Activated CD8-positive, alpha-beta T cell treated with anti-CD3 and anti-CD28 coated beads for 36 hours (primary cell): ENCODE measurements at regions not wholly inside any gene's neighbourhood (a gene's known extent, or its start where the extent isn't known, plus 50 kb on each side); places are given as distances from the start of the nearest gene placed in this dataset.

Source experiments
- ATAC-seq: fragments of 200-7000 bp; cut with Tn5 transposase; one replicate; pipeline ENCODE4 v1.10.0; 2021; ENCODE audit warnings: mild to moderate bottlenecking, moderate library complexity
- CTCF ChIA-PET: fragments of 350-600 bp; sonication (Branson Sonifier 250); formaldehyde crosslinking; loops from one replicate; lab custom pipeline; 2021; ENCODE audit warnings: antibody characterized with exemption; lab: Charles Lee
- POLR2A ChIA-PET: fragments of 350-600 bp; sonication (Branson Sonifier 250); formaldehyde crosslinking; loops from one replicate; lab custom pipeline; 2021; ENCODE audit warnings: antibody characterized with exemption; lab: Charles Lee
- DNase-seq: peaks from one replicate; pipeline ENCODE4 v3.0.0-alpha.2; 2020
- H3K27ac Mint-ChIP-seq: one replicate; pipeline ENCODE4 v1.8.0; 2021; ENCODE audit warnings: mild to moderate bottlenecking, mixed read lengths
- H3K27me3 Mint-ChIP-seq: one replicate; pipeline ENCODE4 v1.8.0; 2021; ENCODE audit warnings: mixed read lengths
- H3K36me3 Mint-ChIP-seq: one replicate; pipeline ENCODE4 v1.8.0; 2021; ENCODE audit warnings: low read depth, mixed read lengths
- H3K4me1 Mint-ChIP-seq: one replicate; pipeline ENCODE4 v1.8.0; 2021; ENCODE audit warnings: low read depth, mixed read lengths
- H3K4me3 Mint-ChIP-seq: one replicate; pipeline ENCODE4 v1.8.0; 2021; ENCODE audit warnings: mild to moderate bottlenecking, moderate library complexity, mixed read lengths
- H3K9me3 Mint-ChIP-seq: one replicate; pipeline ENCODE4 v1.8.0; 2021; ENCODE audit warnings: mixed read lengths
- CTCF ChIP-seq: fragments of 200-600 bp; IDR thresholded peaks from one replicate; pipeline ENCODE4 v1.8.0; 2022; ENCODE audit warnings: antibody characterized with exemption, mild to moderate bottlenecking
- intact Hi-C: fragments of 100-400 bp; cut with micrococcal nuclease; formaldehyde crosslinking; loops from one replicate; pipeline ENCODE4 v1.10.0; 2022

GRCh38 chr1:34610063-34610462 lies 144.8 kb upstream of the GJB5 start:
- CTCF ChIA-PET: no interaction called here
- H3K4me1 Mint-ChIP-seq: no peaks in the 10 kb centered on the region
- DNase-seq: no peak

GRCh38 chr1:34611571-34611970 lies 143.3 kb upstream of the GJB5 start:
- no peak overlapping the region for H3K27ac Mint-ChIP-seq
- DNase-seq: no peak
- H3K4me1 Mint-ChIP-seq: no peaks in the 10 kb centered on the region
- H3K36me3 Mint-ChIP-seq: no peaks in the 10 kb centered on the region
- intact Hi-C loops: no loop called here
- H3K9me3 Mint-ChIP-seq: no peaks in the 10 kb centered on the region
- no peak for TF ChIP-seq CTCF
- no peak overlapping the region for H3K4me3 Mint-ChIP-seq
- POLR2A ChIA-PET: no interaction called here
- no peak for ATAC-seq
- CTCF ChIA-PET: interaction anchor here (2.1 kb wide), 1 partner anchor 131 kb away, joined by 4 read pairs; no protein-coding TSS in a partner anchor
- peaks cover 13% of the 10 kb centered on the region for H3K27me3 Mint-ChIP-seq

More at GRCh38 chr1:34610063-34610462, 144.8 kb upstream of the GJB5 start:
- Mint-ChIP-seq H3K27me3 (peaks cover 13% of the 10 kb centered on the region), H3K4me3 (no peak overlapping the region), H3K36me3 (no peaks in the 10 kb centered on the region), H3K27ac (no peak overlapping the region), H3K9me3 (no peaks in the 10 kb centered on the region)
- POLR2A ChIA-PET: no interaction called here
- TF ChIP-seq CTCF: no peak
- intact Hi-C loops: no loop called here
- ATAC-seq: no peak

GRCh38 chr1:34612091-34612827 lies 142.6 kb upstream of the GJB5 start:
- ChIA-PET CTCF (interaction anchor here (2.1 kb wide), 1 partner anchor 131 kb away, joined by 4 read pairs; no protein-coding TSS in a partner anchor), POLR2A (no interaction called here)
- no peak overlapping the region for H3K27ac Mint-ChIP-seq
- DNase-seq: no peak
- no peaks in the 10 kb centered on the region for H3K9me3 Mint-ChIP-seq
- no peaks in the 10 kb centered on the region for H3K36me3 Mint-ChIP-seq
- H3K27me3 Mint-ChIP-seq: peaks cover 13% of the 10 kb centered on the region
- H3K4me3 Mint-ChIP-seq: no peak overlapping the region
- intact Hi-C loops: no loop called here
- no peak for TF ChIP-seq CTCF
- H3K4me1 Mint-ChIP-seq: no peaks in the 10 kb centered on the region
- no peak for ATAC-seq

GRCh38 chr1:34617321-34618118 lies 137.3 kb upstream of the GJB5 start:
- DNase-seq (no peak), ATAC-seq (no peak)
- Mint-ChIP-seq H3K4me3 (no peak overlapping the region), H3K27ac (no peak overlapping the region), H3K9me3 (no peaks in the 10 kb centered on the region), H3K36me3 (no peaks in the 10 kb centered on the region), H3K27me3 (peaks cover 12% of the 10 kb centered on the region), H3K4me1 (no peaks in the 10 kb centered on the region)
- CTCF ChIA-PET: no interaction called here
- POLR2A ChIA-PET: no interaction called here
- no peak for TF ChIP-seq CTCF
- intact Hi-C loops: no loop called here

GRCh38 chr1:34618381-34618780 lies 136.5 kb upstream of the GJB5 start:
- H3K4me3 Mint-ChIP-seq: no peak overlapping the region
- no peaks in the 10 kb centered on the region for H3K36me3 Mint-ChIP-seq
- H3K27ac Mint-ChIP-seq: no peak overlapping the region
- POLR2A ChIA-PET: interaction anchor here (0.7 kb wide), 2 partner anchors 513 to 537 kb away, joined by 3 read pairs; no protein-coding TSS in a partner anchor
- CTCF ChIA-PET: no interaction called here
- peaks cover 13% of the 10 kb centered on the region for H3K27me3 Mint-ChIP-seq
- TF ChIP-seq CTCF: no peak
- H3K9me3 Mint-ChIP-seq: no peaks in the 10 kb centered on the region
- H3K4me1 Mint-ChIP-seq: no peaks in the 10 kb centered on the region
- DNase-seq: no peak
- intact Hi-C loops: no loop called here
- ATAC-seq: no peak
